IMR-90 (cell line): ENCODE measurements at regions not wholly inside any gene's neighbourhood (a gene's known extent, or its start where the extent isn't known, plus 50 kb on each side); places are given as distances from the start of the nearest gene placed in this dataset.

ENCODE experiments used
- ATAC-seq: fragments of 200-7000 bp; cut with Tn5 transposase; 2 replicates; pipeline ENCODE4 v1.9.1; 2020; ENCODE audit warnings: low read depth, mild to moderate bottlenecking, moderate library complexity
- BruUV-seq: library from RNA; stranded (reverse); fragments of 400-500 nt; replicated peaks from 2 replicates; lab custom pipeline; 2021; lab: Mats Ljungman, UMichigan
- CTCF ChIA-PET: fragments of 300-600 bp; formaldehyde crosslinking; extraction: SDS; loops from one replicate; lab custom pipeline; 2021; ENCODE audit warnings: antibody characterized with exemption; lab: Yijun Ruan, JAX
- POLR2A ChIA-PET: fragments of 300-600 bp; sonication (Branson Sonifier 250); formaldehyde crosslinking; loops from one replicate; lab custom pipeline; 2022; ENCODE audit warnings: antibody characterized with exemption; ENCODE audit not compliant: unreplicated experiment; lab: Charles Lee
- DNase-seq: peaks from one replicate; pipeline ENCODE4 v3.0.0; 2013
- H2AFZ ChIP-seq: replicated peaks from 2 replicates; pipeline ENCODE3; 2013; ENCODE audit warnings: low read length, mild to moderate bottlenecking; ENCODE audit not compliant: poor library complexity
- H2AK5ac ChIP-seq: 2 replicates; pipeline ENCODE4 v1.6.1; 2013; ENCODE audit warnings: low read depth, low read length, inconsistent platforms
- H2AK9ac ChIP-seq: replicated peaks from 2 replicates; pipeline ENCODE3; 2013; ENCODE audit warnings: mild to moderate bottlenecking, low read depth, low read length, moderate library complexity; ENCODE audit not compliant: poor library complexity
- H2BK120ac ChIP-seq: 2 replicates; pipeline ENCODE4 v1.6.1; 2013; ENCODE audit warnings: low read depth, low read length, inconsistent platforms
- H2BK15ac ChIP-seq: 3 replicates; pipeline ENCODE4 v1.6.1; 2013; ENCODE audit warnings: low read depth, low read length, inconsistent platforms
- H2BK20ac ChIP-seq: 2 replicates; pipeline ENCODE4 v1.6.1; 2013; ENCODE audit warnings: low read depth, mild to moderate bottlenecking, inconsistent platforms, low read length, moderate library complexity
- H2BK5ac ChIP-seq: 2 replicates; pipeline ENCODE4 v1.6.1; 2013; ENCODE audit warnings: mild to moderate bottlenecking, low read depth, low read length, inconsistent platforms; ENCODE audit not compliant: poor library complexity, severe bottlenecking
- H3K14ac ChIP-seq: replicated peaks from 2 replicates; pipeline ENCODE4 v1.6.1; 2013; ENCODE audit warnings: low read depth, low read length, inconsistent platforms
- H3K18ac ChIP-seq: 2 replicates; pipeline ENCODE4 v1.6.1; 2013; ENCODE audit warnings: low read depth, low read length, control low read depth
- H3K23ac ChIP-seq: 2 replicates; pipeline ENCODE4 v1.6.1; 2013; ENCODE audit warnings: low read depth, low read length, inconsistent platforms
- H3K27ac ChIP-seq: 2 replicates; pipeline ENCODE4 v1.5.1; 2013; ENCODE audit warnings: mild to moderate bottlenecking, control low read depth, low read length; ENCODE audit not compliant: insufficient read depth
- H3K27me3 ChIP-seq: 2 replicates; pipeline ENCODE4 v1.6.1; 2013; ENCODE audit warnings: low read length; ENCODE audit not compliant: control insufficient read depth, insufficient read depth
- H3K36me3 ChIP-seq: 2 replicates; pipeline ENCODE4 v1.6.1; 2013; ENCODE audit warnings: low read length, mixed read lengths; ENCODE audit not compliant: control insufficient read depth, insufficient read depth
- H3K4ac ChIP-seq: 2 replicates; pipeline ENCODE4 v1.6.1; 2013; ENCODE audit warnings: low read depth, low read length, inconsistent platforms
- H3K4me1 ChIP-seq: 2 replicates; pipeline ENCODE4 v1.6.1; 2013; ENCODE audit warnings: low read length, mixed read lengths; ENCODE audit not compliant: control insufficient read depth, insufficient read depth
- H3K4me2 ChIP-seq: 2 replicates; pipeline ENCODE4 v1.6.1; 2013; ENCODE audit warnings: low read depth, mild to moderate bottlenecking, control low read depth, low read length, moderate library complexity
- H3K4me3 ChIP-seq: 2 replicates; pipeline ENCODE4 v1.5.1; 2013; ENCODE audit warnings: low read depth, mild to moderate bottlenecking, control low read depth, low read length, moderate library complexity; ENCODE audit not compliant: insufficient read depth
- H3K56ac ChIP-seq: 2 replicates; pipeline ENCODE4 v1.6.1; 2013; ENCODE audit warnings: low read length, inconsistent platforms; ENCODE audit not compliant: insufficient read depth; ENCODE audit errors: extremely low read depth
- H3K79me1 ChIP-seq, 2 experiments: 2 replicates each; pipeline ENCODE4 v1.6.1; 2013; ENCODE audit warnings: low read length in 2 of 2, inconsistent platforms in 1 of 2, low read depth in 1 of 2
- H3K9ac ChIP-seq: 2 replicates; pipeline ENCODE4 v1.6.1; 2013; ENCODE audit warnings: low read depth, low read length, control low read depth
- H3K9me1 ChIP-seq: 2 replicates; pipeline ENCODE4 v1.6.1; 2013; ENCODE audit warnings: low read length, inconsistent platforms; ENCODE audit not compliant: insufficient read depth
- H3K9me3 ChIP-seq: 2 replicates; pipeline ENCODE4 v1.6.1; 2013; ENCODE audit warnings: low read length; ENCODE audit not compliant: control insufficient read depth, insufficient read depth
- H4K20me1 ChIP-seq: 2 replicates; pipeline ENCODE4 v1.6.1; 2013; ENCODE audit warnings: low read length, inconsistent platforms; ENCODE audit not compliant: insufficient read depth
- H4K5ac ChIP-seq: 2 replicates; pipeline ENCODE4 v1.6.1; 2013; ENCODE audit warnings: mild to moderate bottlenecking, low read depth, low read length, control low read depth
- H4K8ac ChIP-seq, 2 experiments: 2 replicates each; pipeline ENCODE4 v1.6.1; 2013; ENCODE audit warnings: low read depth in 2 of 2, low read length in 2 of 2, control low read depth in 1 of 2, inconsistent platforms in 1 of 2
- H4K91ac ChIP-seq: 2 replicates; pipeline ENCODE4 v1.6.1; 2013; ENCODE audit warnings: low read depth, low read length, inconsistent platforms; ENCODE audit not compliant: insufficient read depth
- BHLHE40 ChIP-seq: fragments of 150-350 bp; IDR thresholded peaks from 2 replicates; pipeline ENCODE4 v1.6.1; 2016; ENCODE audit warnings: mild to moderate bottlenecking, low read depth, low read length
- CHD1 ChIP-seq: IDR thresholded peaks from 2 replicates; pipeline ENCODE4 v1.6.1; 2012; ENCODE audit warnings: low read depth, low read length, improper control_type of control experiment
- FOS ChIP-seq: fragments of 150-350 bp; IDR thresholded peaks from 2 replicates; pipeline ENCODE4 v1.6.1; 2016; ENCODE audit warnings: low read depth, low read length
- RCOR1 ChIP-seq: IDR thresholded peaks from 2 replicates; pipeline ENCODE4 v1.6.1; 2012; ENCODE audit warnings: mild to moderate bottlenecking, low read length, improper control_type of control experiment; ENCODE audit not compliant: insufficient replicate concordance
- SMC3 ChIP-seq: fragments of 150-350 bp; IDR thresholded peaks from 2 replicates; pipeline ENCODE4 v1.6.1; 2016; ENCODE audit warnings: low read depth, mild to moderate bottlenecking, antibody characterized with exemption, low read length, moderate library complexity
- WGBS, 2 experiments: methylation state at CpG; one replicate each; pipeline versions ENCODE4 v1.1.5 to v1.1.7; 2013; ENCODE audit warnings: missing lambda C conversion rate in 2 of 2; ENCODE audit not compliant: insufficient read length in 1 of 2; ENCODE audit errors: extremely low coverage in 2 of 2; 5-methylcytosine and 5-hydroxymethylcytosine counted together
- dilution Hi-C: fragments of 300-500 bp; cut with HindIII; formaldehyde crosslinking; loops from one replicate; pipeline ENCODE4 v1.14.3; 2018; ENCODE audit warnings: low sequenced_read_pairs; ENCODE audit not compliant: unreplicated experiment
- in situ Hi-C: fragments of 300-500 bp; cut with MboI; formaldehyde crosslinking; loops from 3 replicates; pipeline ENCODE4 v1.14.3; 2019; ENCODE audit warnings: low sequenced_read_pairs, inconsistent platforms, mixed read lengths
- intact Hi-C: fragments of 100-400 bp; cut with micrococcal nuclease; formaldehyde crosslinking; loops from 2 replicates; pipeline ENCODE4 v1.10.0; 2022
- TF ChIP-seq, protein P1 (sequence below): fragments of 150-350 bp; IDR thresholded peaks from 2 replicates; pipeline ENCODE4 v1.6.1; 2016; ENCODE audit warnings: low read depth, mild to moderate bottlenecking, low read length, moderate library complexity, borderline replicate concordance

DNA sequence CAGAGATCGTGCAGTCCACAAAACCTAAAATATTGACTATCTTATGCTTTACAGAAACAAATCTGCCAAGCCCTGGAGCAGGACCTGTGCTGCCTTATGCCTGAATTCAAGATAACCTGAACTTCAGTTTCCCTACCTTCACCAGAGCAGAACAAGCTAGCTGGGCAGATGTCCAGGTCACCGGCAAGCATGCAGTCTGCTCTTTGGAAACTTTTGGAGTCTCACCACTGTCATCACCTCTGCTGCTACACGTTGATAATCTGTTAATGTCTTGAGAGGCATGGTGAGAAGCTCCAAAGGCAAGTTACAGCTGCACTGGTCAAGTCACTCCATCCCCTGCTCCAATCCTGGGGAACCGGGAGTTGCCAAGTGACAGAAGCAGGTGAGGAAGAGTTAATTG lies 354.2 kb downstream of the RBM43 start:
- BruUV-seq, result no TSS peak
- H3K4me3 ChIP-seq, result no peak overlapping the region

More for the DNA sequence above, 354.2 kb downstream of the RBM43 start:
- H3K4ac ChIP-seq, result no peak overlapping the region
- no peaks in the 10 kb centered on the region for H4K20me1 ChIP-seq
- no peak overlapping the region for H2AFZ ChIP-seq
- no peaks in the 10 kb centered on the region for H3K79me1 ChIP-seq
- H3K9me3 ChIP-seq, result peaks cover 2% of the 10 kb centered on the region; the same call in 1 of the 2 replicates
- no peak overlapping the region; the same call in 1 of the 2 replicates for H2AK5ac ChIP-seq
- dilution Hi-C loops (no loop called here), in situ Hi-C loops (loop anchor here (25.0 kb wide), 1 partner anchor 1320 kb away; the partner anchor contains the start of gene MMADHC), intact Hi-C loops (no loop called here)
- no peak overlapping the region for H3K9ac ChIP-seq
- WGBS, 2 experiments, result no CpG with 5 or more reads among the region's 4 CpGs
- peaks cover 3% of the 10 kb centered on the region; the same call in 1 of the 2 replicates for H3K4me1 ChIP-seq
- H4K5ac ChIP-seq, result no peak overlapping the region
- no peak overlapping the region for H2BK120ac ChIP-seq
- no peak overlapping the region for H2BK20ac ChIP-seq
- TF ChIP-seq SMC3 (no peak), CHD1 (no peak), RCOR1 (no peak), BHLHE40 (no peak), FOS (no peak)
- TF ChIP-seq, protein P1, sequence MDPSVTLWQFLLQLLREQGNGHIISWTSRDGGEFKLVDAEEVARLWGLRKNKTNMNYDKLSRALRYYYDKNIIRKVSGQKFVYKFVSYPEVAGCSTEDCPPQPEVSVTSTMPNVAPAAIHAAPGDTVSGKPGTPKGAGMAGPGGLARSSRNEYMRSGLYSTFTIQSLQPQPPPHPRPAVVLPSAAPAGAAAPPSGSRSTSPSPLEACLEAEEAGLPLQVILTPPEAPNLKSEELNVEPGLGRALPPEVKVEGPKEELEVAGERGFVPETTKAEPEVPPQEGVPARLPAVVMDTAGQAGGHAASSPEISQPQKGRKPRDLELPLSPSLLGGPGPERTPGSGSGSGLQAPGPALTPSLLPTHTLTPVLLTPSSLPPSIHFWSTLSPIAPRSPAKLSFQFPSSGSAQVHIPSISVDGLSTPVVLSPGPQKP, result no peak
- H2BK5ac ChIP-seq, result no peak overlapping the region
- H2BK15ac ChIP-seq, result no peak overlapping the region
- H3K56ac ChIP-seq, result no peak overlapping the region
- no peak overlapping the region for H3K23ac ChIP-seq
- peak overlapping the region; percentile 56; the same call in 1 of the 2 replicates for H3K18ac ChIP-seq
- ATAC-seq (no peak), DNase-seq (no peak)
- no peak overlapping the region for H4K8ac ChIP-seq
- POLR2A ChIA-PET, result no interaction called here
- peak overlapping the region; percentile 15 for H2AK9ac ChIP-seq
- CTCF ChIA-PET, result no interaction called here
- H3K4me2 ChIP-seq, result no peak overlapping the region
- H3K27me3 ChIP-seq, result no peaks in the 10 kb centered on the region
- no peak overlapping the region for H3K27ac ChIP-seq
- H3K14ac ChIP-seq, result no peak overlapping the region
- no peaks in the 10 kb centered on the region for H3K36me3 ChIP-seq
- no peak overlapping the region for H4K91ac ChIP-seq
- no peaks in the 10 kb centered on the region for H3K9me1 ChIP-seq
